ENCODE measurements at regions not wholly inside any gene's neighbourhood (a gene's known extent, or its start where the extent isn't known, plus 50 kb on each side); places are given as distances from the start of the nearest gene placed in this dataset.

- H3K4me3 Mint-ChIP-seq: no peak overlapping the region
- intact Hi-C loops (cut with micrococcal nuclease): no loop called here
- no peak overlapping the region for H3K27ac Mint-ChIP-seq
- ChIA-PET CTCF (no interaction called here), POLR2A (no interaction called here)
- H3K27me3 Mint-ChIP-seq: peaks cover 11% of the 10 kb centered on the region
- H3K9me3 Mint-ChIP-seq: no peaks in the 10 kb centered on the region
- TF ChIP-seq, protein P1, sequence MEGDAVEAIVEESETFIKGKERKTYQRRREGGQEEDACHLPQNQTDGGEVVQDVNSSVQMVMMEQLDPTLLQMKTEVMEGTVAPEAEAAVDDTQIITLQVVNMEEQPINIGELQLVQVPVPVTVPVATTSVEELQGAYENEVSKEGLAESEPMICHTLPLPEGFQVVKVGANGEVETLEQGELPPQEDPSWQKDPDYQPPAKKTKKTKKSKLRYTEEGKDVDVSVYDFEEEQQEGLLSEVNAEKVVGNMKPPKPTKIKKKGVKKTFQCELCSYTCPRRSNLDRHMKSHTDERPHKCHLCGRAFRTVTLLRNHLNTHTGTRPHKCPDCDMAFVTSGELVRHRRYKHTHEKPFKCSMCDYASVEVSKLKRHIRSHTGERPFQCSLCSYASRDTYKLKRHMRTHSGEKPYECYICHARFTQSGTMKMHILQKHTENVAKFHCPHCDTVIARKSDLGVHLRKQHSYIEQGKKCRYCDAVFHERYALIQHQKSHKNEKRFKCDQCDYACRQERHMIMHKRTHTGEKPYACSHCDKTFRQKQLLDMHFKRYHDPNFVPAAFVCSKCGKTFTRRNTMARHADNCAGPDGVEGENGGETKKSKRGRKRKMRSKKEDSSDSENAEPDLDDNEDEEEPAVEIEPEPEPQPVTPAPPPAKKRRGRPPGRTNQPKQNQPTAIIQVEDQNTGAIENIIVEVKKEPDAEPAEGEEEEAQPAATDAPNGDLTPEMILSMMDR (IDR thresholded peaks at IDR 0.05): no peak
- DNase-seq: no peak
- ATAC-seq: no peak
- no peaks in the 10 kb centered on the region for H3K4me1 Mint-ChIP-seq (ENCODE audit: low read depth)
- H3K36me3 Mint-ChIP-seq (ENCODE audit: low read depth): no peaks in the 10 kb centered on the region
Observed at GRCh38 chr9:115360122-115360521, 242.2 kb upstream of the TNC start.

DNA sequence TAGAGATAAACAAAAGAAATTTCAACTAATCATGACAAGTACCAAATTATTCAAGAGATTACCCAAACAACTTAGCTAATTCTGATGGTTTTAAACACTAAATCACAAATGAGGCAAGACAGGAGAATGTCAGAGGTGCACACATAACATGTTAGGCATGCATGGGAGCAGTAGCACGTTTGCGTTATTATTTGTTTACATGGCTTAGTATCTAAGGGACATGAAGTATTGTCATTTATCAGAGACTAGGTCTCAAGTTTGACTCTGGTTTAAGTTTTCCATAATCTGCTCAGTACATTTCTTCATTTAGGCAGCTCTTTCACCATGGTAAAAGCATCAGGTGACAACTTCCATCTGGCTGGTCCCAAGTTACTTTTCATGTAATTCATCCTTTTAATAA lies 244.1 kb upstream of the TNC start:
- DNase-seq (no peak), ATAC-seq (no peak)
- no peak overlapping the region for H3K4me3 Mint-ChIP-seq
- H3K27ac Mint-ChIP-seq: no peak overlapping the region
- H3K4me1 Mint-ChIP-seq (ENCODE audit: low read depth): no peaks in the 10 kb centered on the region
- intact Hi-C loops (cut with micrococcal nuclease): no loop called here
- TF ChIP-seq, protein P1 (IDR thresholded peaks at IDR 0.05): no peak
- H3K36me3 Mint-ChIP-seq (ENCODE audit: low read depth): no peaks in the 10 kb centered on the region
- ChIA-PET CTCF (no interaction called here), POLR2A (no interaction called here)
- no peaks in the 10 kb centered on the region for H3K9me3 Mint-ChIP-seq
- peaks cover 11% of the 10 kb centered on the region for H3K27me3 Mint-ChIP-seq

DNA sequence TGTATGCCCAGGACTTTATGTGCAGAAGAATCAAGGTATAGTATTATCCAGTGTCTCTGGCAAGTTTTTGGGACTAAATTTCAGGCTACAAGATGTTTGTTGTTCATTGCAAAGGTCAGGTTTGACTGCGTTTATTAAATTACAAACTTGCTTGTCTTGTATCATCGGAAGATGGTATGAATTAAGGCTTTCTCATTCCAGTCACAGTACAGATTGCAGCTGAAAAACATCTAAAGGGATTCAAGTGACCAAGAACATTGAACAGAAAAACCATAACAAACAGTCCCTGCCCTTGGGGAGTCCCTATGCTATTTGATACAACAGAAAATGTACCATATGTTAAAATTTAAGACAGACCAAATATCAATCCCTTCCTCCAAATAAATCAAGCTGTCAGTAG lies 244.7 kb upstream of the TNC start:
- Mint-ChIP-seq H3K27ac (no peak overlapping the region), H3K27me3 (peaks cover 11% of the 10 kb centered on the region), H3K36me3 (ENCODE audit: low read depth) (no peaks in the 10 kb centered on the region), H3K4me1 (ENCODE audit: low read depth) (no peaks in the 10 kb centered on the region), H3K4me3 (no peak overlapping the region), H3K9me3 (no peaks in the 10 kb centered on the region)
- ATAC-seq (no peak), DNase-seq (no peak)
- POLR2A ChIA-PET: no interaction called here
- TF ChIP-seq, protein P1 (IDR thresholded peaks at IDR 0.05): no peak
- intact Hi-C loops (cut with micrococcal nuclease): no loop called here
- CTCF ChIA-PET: no interaction called here

DNA sequence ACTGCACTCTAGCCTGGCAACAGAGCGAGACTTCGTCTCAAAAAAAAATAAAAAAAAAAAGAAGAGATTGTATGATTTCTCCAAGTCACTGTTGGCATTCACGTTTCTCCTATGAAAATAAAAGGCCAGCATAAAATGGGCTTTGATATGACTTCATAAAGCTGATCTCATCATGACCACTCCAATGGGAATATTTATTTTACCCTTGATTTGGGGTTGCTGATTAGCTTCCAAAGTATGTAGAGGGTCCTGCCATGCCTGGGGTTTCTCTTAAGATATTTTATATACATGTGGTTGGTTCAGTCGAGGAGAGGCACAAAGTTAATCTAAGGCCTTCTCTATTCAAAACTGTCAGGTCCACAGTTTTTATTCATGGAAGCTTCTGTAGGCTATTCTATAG lies 247.0 kb upstream of the TNC start:
- no peak for ATAC-seq
- CTCF ChIA-PET: no interaction called here
- intact Hi-C loops (cut with micrococcal nuclease): no loop called here
- Mint-ChIP-seq H3K4me1 (ENCODE audit: low read depth) (no peaks in the 10 kb centered on the region), H3K36me3 (ENCODE audit: low read depth) (no peaks in the 10 kb centered on the region), H3K9me3 (no peaks in the 10 kb centered on the region), H3K27ac (no peak overlapping the region), H3K27me3 (peaks cover 4% of the 10 kb centered on the region), H3K4me3 (no peak overlapping the region)
- TF ChIP-seq, protein P1 (IDR thresholded peaks at IDR 0.05): no peak
- POLR2A ChIA-PET: no interaction called here
- DNase-seq: no peak

GRCh38 chr9:115367321-115367720 lies 249.4 kb upstream of the TNC start:
- no peaks in the 10 kb centered on the region for H3K4me1 Mint-ChIP-seq (ENCODE audit: low read depth)
- DNase-seq: no peak
- H3K36me3 Mint-ChIP-seq (ENCODE audit: low read depth): no peaks in the 10 kb centered on the region
- intact Hi-C loops (cut with micrococcal nuclease): no loop called here
- POLR2A ChIA-PET: no interaction called here
- peaks cover 5% of the 10 kb centered on the region for H3K9me3 Mint-ChIP-seq
- H3K4me3 Mint-ChIP-seq: no peak overlapping the region
- peaks cover 4% of the 10 kb centered on the region for H3K27me3 Mint-ChIP-seq
- TF ChIP-seq, protein P1 (IDR thresholded peaks at IDR 0.05): no peak
- no peak for ATAC-seq
- H3K27ac Mint-ChIP-seq: no peak overlapping the region
- CTCF ChIA-PET: no interaction called here

Measured in activated CD8-positive, alpha-beta T cell treated with anti-CD3 and anti-CD28 coated beads for 36 hours (primary cell).